ENCODE measurements at regions not wholly inside any gene's neighbourhood (a gene's known extent, or its start where the extent isn't known, plus 50 kb on each side); places are given as distances from the start of the nearest gene placed in this dataset.

GRCh38 chr5:2598503-2598902, 153.0 kb downstream of the IRX2 start:
- DNase-seq (ENCODE audit: low spot score): no peak

GRCh38 chr5:2594701-2595100, 156.8 kb downstream of the IRX2 start:
- Histone ChIP-seq H3K27ac (no peak overlapping the region), H3K4me3 (no peak overlapping the region)
- no peak for TF ChIP-seq CTCF (IDR thresholded peaks at IDR 0.05)
- DNase-seq (ENCODE audit: low spot score): no peak

More at GRCh38 chr5:2598503-2598902, 153.0 kb downstream of the IRX2 start:
- Histone ChIP-seq H3K4me3 (no peak overlapping the region), H3K27ac (no peak overlapping the region)
- TF ChIP-seq CTCF (IDR thresholded peaks at IDR 0.05): no peak

- DNase-seq (ENCODE audit: low spot score): no peak
Measured at GRCh38 chr5:2592766-2593165, 158.7 kb downstream of the IRX2 start.

DNA sequence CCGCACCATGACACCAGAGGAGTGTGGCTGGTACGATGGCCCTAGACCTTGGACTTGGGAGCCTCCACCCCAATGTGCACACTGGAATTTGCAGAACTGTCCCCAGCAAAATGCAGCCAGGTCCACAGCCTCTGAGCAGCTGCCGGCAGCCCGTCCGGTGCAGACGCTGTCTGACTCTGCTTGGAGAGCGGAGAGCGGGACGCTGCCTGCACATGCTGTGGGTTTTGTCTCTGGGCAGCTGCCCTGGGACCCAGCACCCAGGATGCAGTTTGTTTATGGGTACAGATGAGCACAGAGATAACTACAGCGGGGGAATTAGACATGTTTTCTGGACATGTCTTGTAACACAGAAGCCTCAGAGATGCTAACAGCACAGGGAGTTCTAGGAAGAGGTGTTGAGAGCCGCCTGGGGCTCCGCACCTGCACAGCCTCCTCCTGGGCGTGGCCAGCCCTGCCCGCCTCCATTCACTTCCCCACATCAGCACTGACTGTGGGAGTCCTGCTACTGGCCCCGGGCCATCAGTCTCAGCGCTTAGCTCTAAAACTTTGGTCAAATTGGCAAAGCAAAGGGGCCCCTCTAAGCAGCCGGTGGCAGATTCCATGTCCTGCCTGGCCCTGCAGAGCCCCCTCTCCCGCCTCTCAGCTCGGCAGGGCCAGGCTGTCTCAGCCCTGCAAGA, 159.6 kb downstream of the IRX2 start:
- TF ChIP-seq CTCF (IDR thresholded peaks at IDR 0.05): no peak
- no peak for DNase-seq (ENCODE audit: low spot score)
- Histone ChIP-seq H3K27ac (no peak overlapping the region), H3K4me3 (no peak overlapping the region)

More at GRCh38 chr5:2592766-2593165, 158.7 kb downstream of the IRX2 start:
- Histone ChIP-seq H3K4me3 (no peak overlapping the region), H3K27ac (no peak overlapping the region)
- no peak for TF ChIP-seq CTCF (IDR thresholded peaks at IDR 0.05)

- Histone ChIP-seq H3K4me3 (no peak overlapping the region), H3K27ac (no peak overlapping the region)
- TF ChIP-seq CTCF (IDR thresholded peaks at IDR 0.05): no peak
- no peak for DNase-seq (ENCODE audit: low spot score)
Measured at GRCh38 chr5:2588850-2589501, 162.5 kb downstream of the IRX2 start.

GRCh38 chr5:2587189-2588031, 164.1 kb downstream of the IRX2 start:
- TF ChIP-seq CTCF (IDR thresholded peaks at IDR 0.05): no peak
- DNase-seq (ENCODE audit: low spot score): no peak
- no peak overlapping the region for H3K27ac ChIP-seq
- H3K4me3 ChIP-seq: no peak overlapping the region
